HCT116 (cell line): ENCODE measurements at regions not wholly inside any gene's neighbourhood (a gene's known extent, or its start where the extent isn't known, plus 50 kb on each side); places are given as distances from the start of the nearest gene placed in this dataset.

Experiments used
- ATAC-seq: fragments of 200-7000 bp; cut with Tn5 transposase; 2 replicates; pipeline ENCODE4 v1.9.1; 2020; ENCODE audit warnings: mild to moderate bottlenecking, moderate library complexity
- BruUV-seq: library from RNA; stranded (reverse); fragments of 400-500 nt; replicated peaks from 2 replicates; lab custom pipeline; 2021; lab: Mats Ljungman, UMichigan
- CTCF ChIA-PET: fragments of 300-600 bp; sonication (Branson Sonifier 250); formaldehyde crosslinking; loops from one replicate; lab custom pipeline; 2021; ENCODE audit warnings: antibody characterized with exemption; lab: Charles Lee
- POLR2A ChIA-PET: fragments of 300-600, 350-600 bp; sonication (Branson Sonifier 250); formaldehyde crosslinking; loops from one replicate; lab custom pipeline; 2021; ENCODE audit warnings: antibody characterized with exemption; lab: Charles Lee
- RAD21 ChIA-PET, 2 experiments: fragments of 300-600 bp; sonication (Branson Sonifier 250); formaldehyde crosslinking; loops; one replicate each; lab custom pipeline; 2023; ENCODE audit warnings: low total read pairs in 2 of 2; ENCODE audit not compliant: uncharacterized antibody in 2 of 2, unreplicated experiment in 2 of 2, low non-redundant PET in 1 of 2; lab: Charles Lee
- DNase-seq: peaks from one replicate; pipeline ENCODE4 v3.0.0-alpha.2; 2010; ENCODE audit warnings: low read depth, low spot score
- H2AFZ ChIP-seq: fragments of 200-600 bp; shearing (Covaris generic), sonication (generic); 2 replicates; pipeline ENCODE4 v1.6.1; 2017; ENCODE audit warnings: low read depth, mixed run types, mixed read lengths, antibody characterized with exemption, low read length; ENCODE audit not compliant: poor library complexity, severe bottlenecking
- H3K27ac ChIP-seq: 2 replicates; pipeline ENCODE4 v1.5.1; 2012; ENCODE audit warnings: low read depth, low read length
- H3K27me3 ChIP-seq: fragments of 200-600 bp; sonication (generic); 2 replicates; pipeline ENCODE4 v1.6.1; 2016; ENCODE audit warnings: mixed run types, low read length, mixed read lengths; ENCODE audit not compliant: insufficient read depth
- H3K36me3 ChIP-seq, 2 experiments: fragments of 200-500 bp in 1 of 2; fragments of 200-600 bp in 1 of 2; sonication (Bioruptor generic) in 1 of 2; sonication (generic) in 1 of 2; 2 replicates each; pipeline versions ENCODE4 v1.5.1 to v1.6.1; 2014 to 2016; ENCODE audit warnings: low read length in 2 of 2, inconsistent platforms in 1 of 2, mixed read lengths in 1 of 2, mixed run types in 1 of 2; ENCODE audit not compliant: insufficient read depth in 2 of 2, control insufficient read depth in 1 of 2
- H3K4me1 ChIP-seq, 2 experiments: fragments of 200-600 bp in 1 of 2; sonication (generic) in 1 of 2; 2 replicates each; pipeline versions ENCODE4 v1.5.1 to v1.6.1; 2012 to 2017; ENCODE audit warnings: low read length in 2 of 2, inconsistent platforms in 1 of 2, mild to moderate bottlenecking in 1 of 2, mixed read lengths in 1 of 2, mixed run types in 1 of 2, moderate library complexity in 1 of 2; ENCODE audit not compliant: insufficient read depth in 2 of 2, control insufficient read depth in 1 of 2
- H3K4me2 ChIP-seq: fragments of 200-600 bp; sonication (generic); 2 replicates; pipeline ENCODE4 v1.6.1; 2017; ENCODE audit warnings: mixed run types, low read length, mixed read lengths
- H3K4me3 ChIP-seq, 2 experiments: fragments of 200-600 bp in 1 of 2; sonication (generic) in 1 of 2; replicated peaks in 1 of 2; 2 replicates each; pipeline ENCODE4 v1.5.1; 2011 to 2016; ENCODE audit warnings: low read length in 2 of 2, control low read depth in 1 of 2, low read depth in 1 of 2, mild to moderate bottlenecking in 1 of 2, mixed read lengths in 1 of 2, mixed run types in 1 of 2
- H3K79me2 ChIP-seq: fragments of 200-600 bp; sonication (generic); 2 replicates; pipeline ENCODE4 v1.6.1; 2017; ENCODE audit warnings: mild to moderate bottlenecking, mixed run types, low read length, moderate library complexity, mixed read lengths; ENCODE audit not compliant: insufficient read depth
- H3K9ac ChIP-seq: fragments of 200-600 bp; sonication (generic); 2 replicates; pipeline ENCODE4 v1.6.1; 2016; ENCODE audit warnings: low read length, mixed read lengths
- H3K9me2 ChIP-seq: fragments of 200-600 bp; sonication (generic), shearing (Covaris generic); 2 replicates; pipeline ENCODE4 v1.6.1; 2017; ENCODE audit warnings: mixed run types, mild to moderate bottlenecking, moderate library complexity; ENCODE audit not compliant: insufficient read depth
- H3K9me3 ChIP-seq, 2 experiments: fragments of 200-500 bp in 1 of 2; fragments of 200-600 bp in 1 of 2; sonication (Bioruptor generic) in 1 of 2; sonication (generic) in 1 of 2; 2 replicates each; pipeline ENCODE4 v1.6.1; 2014 to 2017; ENCODE audit warnings: low read length in 2 of 2, mixed read lengths in 2 of 2, inconsistent platforms in 1 of 2, low read depth in 1 of 2, mild to moderate bottlenecking in 1 of 2, mixed run types in 1 of 2, moderate library complexity in 1 of 2; ENCODE audit not compliant: control insufficient read depth in 1 of 2, insufficient read depth in 1 of 2
- H4K20me1 ChIP-seq: fragments of 200-600 bp; sonication (generic), shearing (Covaris generic); 2 replicates; pipeline ENCODE4 v1.6.1; 2017; ENCODE audit warnings: mixed run types, mild to moderate bottlenecking, moderate library complexity; ENCODE audit not compliant: insufficient read depth
- CBX3 ChIP-seq: IDR thresholded peaks from 2 replicates; pipeline ENCODE4 v1.6.1; 2012; ENCODE audit warnings: low read depth
- CEBPB ChIP-seq: IDR thresholded peaks from 2 replicates; pipeline ENCODE4 v1.6.1; 2012; ENCODE audit warnings: low read depth
- CTCF ChIP-seq, 3 experiments: fragments of 200-600 bp in 1 of 3; sonication (generic) in 1 of 3; IDR thresholded peaks in 2 of 3; conservative IDR thresholded peaks in 1 of 3; 2 replicates each; pipeline ENCODE4 v1.5.1; 2012 to 2017; ENCODE audit warnings: low read depth in 2 of 3, low read length in 2 of 3, antibody characterized with exemption in 1 of 3, borderline replicate concordance in 1 of 3, control low read depth in 1 of 3, mild to moderate bottlenecking in 1 of 3, mixed read lengths in 1 of 3, mixed run types in 1 of 3, moderate library complexity in 1 of 3; ENCODE audit not compliant: insufficient read depth in 1 of 3
- EGR1 ChIP-seq: IDR thresholded peaks from 2 replicates; pipeline ENCODE4 v1.6.1; 2012; ENCODE audit warnings: low read depth
- ELF1 ChIP-seq: IDR thresholded peaks from 2 replicates; pipeline ENCODE4 v1.6.1; 2012; ENCODE audit warnings: low read depth, borderline replicate concordance
- EZH2 ChIP-seq: fragments of 200-600 bp; sonication (generic); IDR thresholded peaks from 2 replicates; pipeline ENCODE4 v1.6.1; 2017; ENCODE audit warnings: antibody characterized with exemption, mixed run types
- EZH2phosphoT487 ChIP-seq: fragments of 200-600 bp; IDR thresholded peaks from 2 replicates; pipeline ENCODE4 v1.6.1; 2018; ENCODE audit warnings: antibody characterized with exemption, borderline replicate concordance
- FOSL1 ChIP-seq: IDR thresholded peaks from 2 replicates; pipeline ENCODE4 v1.6.1; 2012; ENCODE audit warnings: low read depth
- JUND ChIP-seq: IDR thresholded peaks from 2 replicates; pipeline ENCODE4 v1.6.1; 2012
- POLR2A ChIP-seq: IDR thresholded peaks from 2 replicates; pipeline ENCODE4 v1.7.0; 2011; ENCODE audit warnings: borderline replicate concordance; ENCODE audit not compliant: insufficient read depth, insufficient read length; ENCODE audit errors: extremely low read depth
- POLR2AphosphoS5 ChIP-seq: IDR thresholded peaks from 2 replicates; pipeline ENCODE4 v1.6.1; 2011; ENCODE audit warnings: mild to moderate bottlenecking, low read depth, low read length, moderate library complexity
- RAD21 ChIP-seq: IDR thresholded peaks from 2 replicates; pipeline ENCODE4 v1.6.1; 2012; ENCODE audit warnings: low read depth, mild to moderate bottlenecking
- REST ChIP-seq: IDR thresholded peaks from 2 replicates; pipeline ENCODE4 v1.6.1; 2012; ENCODE audit warnings: low read depth
- SIN3A ChIP-seq: IDR thresholded peaks from 2 replicates; pipeline ENCODE4 v1.6.1; 2012; ENCODE audit warnings: low read depth
- SP1 ChIP-seq: IDR thresholded peaks from 2 replicates; pipeline ENCODE4 v1.6.1; 2012; ENCODE audit warnings: low read depth
- SRF ChIP-seq: IDR thresholded peaks from 2 replicates; pipeline ENCODE4 v1.6.1; 2012; ENCODE audit warnings: low read depth
- YY1 ChIP-seq: IDR thresholded peaks from 2 replicates; pipeline ENCODE4 v1.6.1; 2011; ENCODE audit warnings: low read length, low read depth, moderate library complexity, mild to moderate bottlenecking; ENCODE audit not compliant: insufficient replicate concordance; ENCODE audit errors: extremely low read depth
- ZNF274 ChIP-seq: fragments of 200-500 bp; sonication (Bioruptor generic); IDR thresholded peaks from 2 replicates; pipeline ENCODE4 v1.6.1; 2014; ENCODE audit warnings: mild to moderate bottlenecking, low read depth, low read length, inconsistent platforms
- intact Hi-C: fragments of 100-400 bp; cut with micrococcal nuclease; formaldehyde crosslinking; loops from 2 replicates; pipeline ENCODE4 v1.10.0; 2022
- TF ChIP-seq, protein P1 (sequence below): IDR thresholded peaks from 2 replicates; pipeline ENCODE4 v1.6.1; 2012

DNA sequence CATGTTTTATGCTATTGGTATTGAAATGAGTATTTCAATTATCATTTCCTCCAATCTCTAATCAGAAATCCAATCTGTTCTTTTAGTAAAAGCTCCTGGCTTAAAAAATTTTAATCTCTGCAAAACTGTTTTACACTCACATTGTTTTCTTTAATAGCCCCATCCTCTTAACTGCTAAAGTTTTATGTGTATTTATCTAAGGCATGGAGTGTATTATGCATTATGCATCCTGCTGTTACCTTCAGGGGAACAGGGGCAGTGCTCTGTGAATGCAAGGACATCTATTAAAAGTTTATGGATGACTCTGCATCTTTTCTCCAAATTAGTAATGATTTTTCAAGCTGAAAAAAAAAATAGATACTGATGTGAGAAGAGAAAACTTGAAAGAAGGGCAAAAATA lies 1261.6 kb upstream of the NXPH2 start:
- Histone ChIP-seq H3K9me2 (no peaks in the 10 kb centered on the region), H3K27ac (no peak overlapping the region), H2AFZ (no peak overlapping the region), H3K4me3 (no peak overlapping the region), H3K27me3 (no peaks in the 10 kb centered on the region), H4K20me1 (no peaks in the 10 kb centered on the region), H3K79me2 (no peaks in the 10 kb centered on the region), H3K4me2 (no peak overlapping the region), H3K36me3 (no peaks in the 10 kb centered on the region), H3K4me1 (no peaks in the 10 kb centered on the region), H3K9me3 (no peaks in the 10 kb centered on the region), H3K9ac (no peak overlapping the region)
- no TSS peak for BruUV-seq
- RAD21 ChIA-PET: no interaction called here
- POLR2A ChIA-PET: no interaction called here
- intact Hi-C loops: no loop called here
- CTCF ChIA-PET: no interaction called here
- DNase-seq (no peak), ATAC-seq (no peak)
- TF ChIP-seq EGR1 (no peak), SIN3A (no peak)

- H3K9ac ChIP-seq: no peak overlapping the region
- TF ChIP-seq EZH2: no peak
- no peak for TF ChIP-seq JUND
- TF ChIP-seq RAD21: no peak
- no peak for TF ChIP-seq SP1
- TF ChIP-seq REST: no peak
- no peak for TF ChIP-seq ZNF274
- TF ChIP-seq ELF1: no peak
- TF ChIP-seq, protein P1, sequence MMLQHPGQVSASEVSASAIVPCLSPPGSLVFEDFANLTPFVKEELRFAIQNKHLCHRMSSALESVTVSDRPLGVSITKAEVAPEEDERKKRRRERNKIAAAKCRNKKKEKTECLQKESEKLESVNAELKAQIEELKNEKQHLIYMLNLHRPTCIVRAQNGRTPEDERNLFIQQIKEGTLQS: no peak
- TF ChIP-seq CEBPB: no peak
- no peak for TF ChIP-seq YY1
- TF ChIP-seq EZH2phosphoT487: no peak
- no peak for TF ChIP-seq CTCF (IDR thresholded peaks at IDR 0.05 in 2 of 3, conservative IDR thresholded peaks at IDR 0.05 in 1 of 3; ENCODE audit: borderline replicate concordance in 1 of 3, insufficient read depth in 1 of 3, low read depth in 2 of 3, low read length in 2 of 3)
- no peak for TF ChIP-seq FOSL1
- no peak for TF ChIP-seq POLR2A
- TF ChIP-seq CBX3: no peak
- TF ChIP-seq EGR1: no peak
- TF ChIP-seq SRF: no peak
- TF ChIP-seq POLR2AphosphoS5: no peak
- TF ChIP-seq, all 23 proteins: peak for 0
- H3K9me2 ChIP-seq: no peaks in the 10 kb centered on the region
- no peaks in the 10 kb centered on the region for H3K27me3 ChIP-seq
- H3K4me3 ChIP-seq: no peak overlapping the region
- DNase-seq (no peak), ATAC-seq (no peak)
- ChIA-PET POLR2A (no interaction called here), CTCF (no interaction called here), RAD21 (no interaction called here)
- H4K20me1 ChIP-seq: no peaks in the 10 kb centered on the region
- intact Hi-C loops: no loop called here
- H3K9me3 ChIP-seq: no peaks in the 10 kb centered on the region
- no peaks in the 10 kb centered on the region for H3K79me2 ChIP-seq
- H2AFZ ChIP-seq: no peak overlapping the region
- H3K4me2 ChIP-seq: no peak overlapping the region
- no peaks in the 10 kb centered on the region for H3K36me3 ChIP-seq
- H3K27ac ChIP-seq: no peak overlapping the region
- no peaks in the 10 kb centered on the region for H3K4me1 ChIP-seq
- BruUV-seq: no TSS peak
Observed at GRCh38 chr2:140041239-140041638, 1261.0 kb upstream of the NXPH2 start.
